Smooth muscle cell (in vitro differentiated cells): ENCODE measurements at regions not wholly inside any gene's neighbourhood (a gene's known extent, or its start where the extent isn't known, plus 50 kb on each side); places are given as distances from the start of the nearest gene placed in this dataset.

Experiments
- DNase-seq: peaks from one replicate; lab custom pipeline; 2025; ENCODE audit not compliant: unreplicated experiment; lab: John Stamatoyannopoulos, UW
- H2AFZ ChIP-seq: fragments of 200-600 bp; sonication (generic); 2 replicates; pipeline ENCODE4 v1.6.0; 2016; ENCODE audit warnings: antibody characterized with exemption, low read depth, mild to moderate bottlenecking
- H3F3A ChIP-seq: fragments of 200-600 bp; sonication (generic); 2 replicates; pipeline ENCODE4 v1.6.0; 2017; ENCODE audit warnings: antibody characterized with exemption, low read depth
- H3K27ac ChIP-seq: fragments of 200-600 bp; sonication (generic); 2 replicates; pipeline ENCODE4 v1.5.1; 2016; ENCODE audit warnings: low read depth, mild to moderate bottlenecking
- H3K27me3 ChIP-seq: fragments of 200-600 bp; sonication (generic); 2 replicates; pipeline ENCODE4 v1.6.1; 2016; ENCODE audit warnings: low read depth, mild to moderate bottlenecking
- H3K36me3 ChIP-seq: fragments of 200-600 bp; sonication (generic); 2 replicates; pipeline ENCODE4 v1.5.1; 2016; ENCODE audit warnings: low read depth
- H3K4me1 ChIP-seq: fragments of 200-600 bp; sonication (generic); 2 replicates; pipeline ENCODE4 v1.5.1; 2016; ENCODE audit warnings: low read depth
- H3K4me2 ChIP-seq: fragments of 200-600 bp; sonication (generic); 2 replicates; pipeline ENCODE4 v1.6.0; 2016; ENCODE audit warnings: mild to moderate bottlenecking
- H3K4me3 ChIP-seq: fragments of 200-600 bp; sonication (generic); 2 replicates; pipeline ENCODE4 v1.5.1; 2016; ENCODE audit warnings: mild to moderate bottlenecking
- H3K79me2 ChIP-seq: fragments of 200-600 bp; sonication (generic); 2 replicates; pipeline ENCODE4 v1.6.0; 2016; ENCODE audit warnings: low read depth, mild to moderate bottlenecking
- H3K9ac ChIP-seq: fragments of 200-600 bp; sonication (generic); 2 replicates; pipeline ENCODE4 v1.6.0; 2016; ENCODE audit warnings: low read depth
- H3K9me3 ChIP-seq: fragments of 200-600 bp; sonication (generic); replicated peaks from 2 replicates; pipeline ENCODE4 v1.5.1; 2016; ENCODE audit warnings: low read depth
- H4K20me1 ChIP-seq: fragments of 200-600 bp; sonication (generic); 2 replicates; pipeline ENCODE4 v1.6.0; 2016; ENCODE audit warnings: low read depth
- WGBS: methylation state at CpG from one replicate; pipeline ENCODE4 v1.1.7; 2016; ENCODE audit warnings: low lambda C conversion rate; 5-methylcytosine and 5-hydroxymethylcytosine counted together
- TF ChIP-seq, protein P1 (sequence below): fragments of 200-600 bp; sonication (generic); IDR thresholded peaks from 2 replicates; pipeline ENCODE4 v1.5.1; 2017; ENCODE audit warnings: borderline replicate concordance, mild to moderate bottlenecking, antibody characterized with exemption; ENCODE audit not compliant: insufficient read depth, poor library complexity, severe bottlenecking

DNA sequence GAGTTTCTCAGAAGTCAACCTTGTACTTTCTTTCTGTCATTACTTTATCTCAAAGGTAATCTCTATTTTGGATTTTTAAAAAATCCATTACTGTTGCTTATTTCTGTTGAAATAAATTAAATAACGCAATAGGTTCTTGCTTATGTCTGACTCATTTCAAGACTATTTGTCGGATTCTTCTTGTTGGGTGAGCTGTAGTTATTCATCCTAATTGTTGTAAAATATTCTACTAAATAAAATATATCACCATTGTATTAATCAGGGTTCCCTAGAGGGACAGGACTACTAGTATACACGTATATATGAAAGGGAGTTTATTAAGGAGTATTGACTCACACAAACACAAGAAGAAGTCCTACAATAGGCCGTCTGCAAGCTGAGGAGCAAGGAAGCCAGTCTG is 403.9 kb upstream of the CYRIA start:
- Histone ChIP-seq H4K20me1 (no peaks in the 10 kb centered on the region), H3K4me1 (no peaks in the 10 kb centered on the region), H3K27me3 (no peaks in the 10 kb centered on the region), H3K9me3 (no peaks in the 10 kb centered on the region), H3K79me2 (no peaks in the 10 kb centered on the region), H3K36me3 (no peaks in the 10 kb centered on the region), H3F3A (no peaks in the 10 kb centered on the region), H3K9ac (no peak overlapping the region), H2AFZ (no peak overlapping the region), H3K27ac (no peak overlapping the region), H3K4me2 (no peak overlapping the region), H3K4me3 (no peak overlapping the region)
- 93% methylated on average over 4 of the region's 4 CpGs for WGBS
- no peak for DNase-seq
- TF ChIP-seq, protein P1, sequence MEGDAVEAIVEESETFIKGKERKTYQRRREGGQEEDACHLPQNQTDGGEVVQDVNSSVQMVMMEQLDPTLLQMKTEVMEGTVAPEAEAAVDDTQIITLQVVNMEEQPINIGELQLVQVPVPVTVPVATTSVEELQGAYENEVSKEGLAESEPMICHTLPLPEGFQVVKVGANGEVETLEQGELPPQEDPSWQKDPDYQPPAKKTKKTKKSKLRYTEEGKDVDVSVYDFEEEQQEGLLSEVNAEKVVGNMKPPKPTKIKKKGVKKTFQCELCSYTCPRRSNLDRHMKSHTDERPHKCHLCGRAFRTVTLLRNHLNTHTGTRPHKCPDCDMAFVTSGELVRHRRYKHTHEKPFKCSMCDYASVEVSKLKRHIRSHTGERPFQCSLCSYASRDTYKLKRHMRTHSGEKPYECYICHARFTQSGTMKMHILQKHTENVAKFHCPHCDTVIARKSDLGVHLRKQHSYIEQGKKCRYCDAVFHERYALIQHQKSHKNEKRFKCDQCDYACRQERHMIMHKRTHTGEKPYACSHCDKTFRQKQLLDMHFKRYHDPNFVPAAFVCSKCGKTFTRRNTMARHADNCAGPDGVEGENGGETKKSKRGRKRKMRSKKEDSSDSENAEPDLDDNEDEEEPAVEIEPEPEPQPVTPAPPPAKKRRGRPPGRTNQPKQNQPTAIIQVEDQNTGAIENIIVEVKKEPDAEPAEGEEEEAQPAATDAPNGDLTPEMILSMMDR = no peak

DNA sequence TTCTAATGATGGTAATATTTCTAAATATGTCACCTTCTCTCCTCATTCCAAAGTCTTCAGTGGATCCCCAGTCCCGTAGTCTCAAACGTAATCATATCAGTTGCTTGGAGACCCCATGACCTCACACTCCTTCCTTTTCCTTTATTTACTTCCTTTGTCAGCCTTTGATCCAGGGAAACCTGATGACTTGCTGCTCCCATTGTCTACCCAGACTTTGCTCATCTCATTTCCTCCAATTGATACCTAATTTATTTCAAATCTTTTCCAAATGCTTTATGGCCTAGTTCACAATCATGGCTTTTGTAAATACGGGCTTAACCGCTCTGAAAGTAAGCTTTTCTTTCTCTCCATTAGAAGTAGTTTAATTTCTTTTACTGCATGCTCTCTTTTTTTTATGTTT is 402.4 kb upstream of the CYRIA start:
- Histone ChIP-seq H4K20me1 (no peaks in the 10 kb centered on the region), H3K4me1 (no peaks in the 10 kb centered on the region), H3K79me2 (no peaks in the 10 kb centered on the region), H3K9ac (no peak overlapping the region), H3K27me3 (no peaks in the 10 kb centered on the region), H3K36me3 (no peaks in the 10 kb centered on the region), H2AFZ (no peak overlapping the region), H3F3A (no peaks in the 10 kb centered on the region), H3K4me3 (no peak overlapping the region), H3K9me3 (no peaks in the 10 kb centered on the region), H3K27ac (no peak overlapping the region), H3K4me2 (no peak overlapping the region)
- TF ChIP-seq, protein P1 = no peak
- no peak for DNase-seq
- 89% methylated on average over 4 of the region's 4 CpGs for WGBS

DNA sequence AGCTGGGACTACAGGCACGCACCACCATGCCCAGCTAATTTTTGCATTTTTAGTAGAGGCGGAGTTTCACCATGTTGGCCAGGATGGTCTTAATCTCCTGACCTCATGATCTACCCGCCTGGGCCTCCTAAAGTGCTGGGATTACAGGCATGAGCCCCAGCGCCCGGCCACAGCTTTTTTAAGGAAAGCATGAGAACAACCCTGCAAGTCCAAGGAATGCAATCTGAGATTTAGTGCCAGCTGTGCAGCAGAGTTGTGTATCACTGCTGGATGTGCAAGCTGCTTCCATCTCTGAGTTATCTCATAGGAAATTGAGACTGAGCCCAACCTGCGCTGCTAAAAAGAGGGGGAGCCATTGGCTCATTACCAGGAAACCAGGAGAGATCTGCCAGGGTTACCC is 399.9 kb upstream of the CYRIA start:
- no peak overlapping the region for H3K9ac ChIP-seq
- H3K79me2 ChIP-seq = no peaks in the 10 kb centered on the region
- H4K20me1 ChIP-seq = no peaks in the 10 kb centered on the region
- no peak overlapping the region for H3K27ac ChIP-seq
- no peaks in the 10 kb centered on the region for H3F3A ChIP-seq
- H3K4me3 ChIP-seq = no peak overlapping the region
- H2AFZ ChIP-seq = no peak overlapping the region
- no peaks in the 10 kb centered on the region for H3K36me3 ChIP-seq
- H3K9me3 ChIP-seq = no peaks in the 10 kb centered on the region
- no peaks in the 10 kb centered on the region for H3K27me3 ChIP-seq
- DNase-seq = no peak
- TF ChIP-seq, protein P1 = no peak
- no peaks in the 10 kb centered on the region for H3K4me1 ChIP-seq
- no peak overlapping the region for H3K4me2 ChIP-seq
- WGBS = 71% methylated on average over 6 of the region's 6 CpGs

DNA sequence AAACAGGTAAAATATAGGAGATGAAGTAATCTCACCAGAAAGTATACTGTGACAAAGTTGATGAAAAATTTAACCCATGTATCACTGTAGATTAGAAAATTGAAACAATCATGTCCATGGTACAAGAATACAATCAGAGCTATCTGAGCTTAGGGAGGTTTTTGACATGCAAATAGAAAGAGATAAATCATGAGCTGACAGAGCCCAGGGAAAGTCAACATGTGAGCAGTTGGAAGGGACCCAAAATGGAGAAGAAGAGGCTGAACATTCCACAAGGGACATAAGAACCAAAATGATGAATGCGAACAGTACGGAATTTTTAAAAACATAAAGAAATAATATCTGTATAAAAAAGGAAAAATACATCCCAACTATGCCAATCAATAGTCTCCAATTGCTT is 395.4 kb upstream of the CYRIA start:
- no peaks in the 10 kb centered on the region for H3K36me3 ChIP-seq
- no peaks in the 10 kb centered on the region for H3K79me2 ChIP-seq
- H3F3A ChIP-seq = no peaks in the 10 kb centered on the region
- no peaks in the 10 kb centered on the region for H3K9me3 ChIP-seq
- H3K4me3 ChIP-seq = no peak overlapping the region
- H3K4me2 ChIP-seq = no peak overlapping the region
- no peaks in the 10 kb centered on the region for H4K20me1 ChIP-seq
- H2AFZ ChIP-seq = no peak overlapping the region
- 100% methylated on average over 2 of the region's 2 CpGs for WGBS
- H3K27me3 ChIP-seq = no peaks in the 10 kb centered on the region
- H3K9ac ChIP-seq = no peak overlapping the region
- H3K4me1 ChIP-seq = peaks cover 15% of the 10 kb centered on the region
- TF ChIP-seq, protein P1 = no peak
- no peak overlapping the region for H3K27ac ChIP-seq
- no peak for DNase-seq
